Embryonic facial prominence (tissue), 1 donor: ENCODE measurements at regions not wholly inside any gene's neighbourhood (a gene's known extent, or its start where the extent isn't known, plus 50 kb on each side); places are given as distances from the start of the nearest gene placed in this dataset.
"Not testable (repeated sequence)": the region's sequence is repeated elsewhere in the genome, so short reads cannot be mapped to it uniquely, and the experiment has no call there.

Source experiments
- DNase-seq: peaks from one replicate; pipeline ENCODE4 v3.0.0-alpha.2; 2016; ENCODE audit errors: extremely low spot score

GRCh38 chr13:44302940-44303575 is 70.6 kb upstream of the SERP2 start:
- no peak for DNase-seq

GRCh38 chr13:44303681-44304432 is 69.8 kb upstream of the SERP2 start:
- no peak for DNase-seq

GRCh38 chr13:44304433-44304725 is 69.2 kb upstream of the SERP2 start:
- DNase-seq: no peak

GRCh38 chr13:44305286-44305685 is 68.3 kb upstream of the SERP2 start:
- no peak for DNase-seq

GRCh38 chr13:44305917-44306370 is 67.7 kb upstream of the SERP2 start:
- DNase-seq: no peak

- DNase-seq: peak; percentile 38
Observed at GRCh38 chr13:44306371-44307192, 67.0 kb upstream of the SERP2 start.

- no peak for DNase-seq
Observed at GRCh38 chr13:44307255-44307654, 66.4 kb upstream of the SERP2 start.

- DNase-seq: no peak
Observed at GRCh38 chr13:44307844-44308243, 65.8 kb upstream of the SERP2 start.

- DNase-seq: no peak
Observed at GRCh38 chr13:44308352-44308751, 65.3 kb upstream of the SERP2 start.

GRCh38 chr13:44309794-44310757 is 63.5 kb upstream of the SERP2 start:
- DNase-seq: no peak

- DNase-seq: peak; percentile 23
Observed at GRCh38 chr13:44311011-44311780, 62.4 kb upstream of the SERP2 start.

GRCh38 chr13:44312131-44312530 is 61.5 kb upstream of the SERP2 start:
- no peak for DNase-seq

GRCh38 chr13:44312834-44313551 is 60.6 kb upstream of the SERP2 start:
- DNase-seq: no peak

- DNase-seq: no peak
Observed at GRCh38 chr13:44313674-44314073, 60.0 kb upstream of the SERP2 start.

GRCh38 chr13:44314160-44314559 is 59.5 kb upstream of the SERP2 start:
- DNase-seq: not testable (repeated sequence)

- no peak for DNase-seq
Observed at GRCh38 chr13:44317752-44318151, 55.9 kb upstream of the SERP2 start.

GRCh38 chr13:44318161-44318560 is 55.5 kb upstream of the SERP2 start:
- no peak for DNase-seq

GRCh38 chr13:44320611-44321010 is 53.0 kb upstream of the SERP2 start:
- DNase-seq: no peak

- no peak for DNase-seq
Observed at GRCh38 chr13:44321961-44322360, 51.7 kb upstream of the SERP2 start.

GRCh38 chr13:44322928-44323327 is 50.7 kb upstream of the SERP2 start:
- no peak for DNase-seq
